Caco-2 (cell line): ENCODE measurements at regions not wholly inside any gene's neighbourhood (a gene's known extent, or its start where the extent isn't known, plus 50 kb on each side); places are given as distances from the start of the nearest gene placed in this dataset.

Source experiments
- BruUV-seq: library from RNA; stranded (reverse); fragments of 400-500 nt; replicated peaks from 2 replicates; lab custom pipeline; 2021; lab: Mats Ljungman, UMichigan
- CTCF ChIA-PET: fragments of 300-600 bp; sonication (Branson Sonifier 250); formaldehyde crosslinking; loops from one replicate; lab custom pipeline; 2022; ENCODE audit warnings: antibody characterized with exemption; lab: Charles Lee
- POLR2A ChIA-PET: fragments of 300-600 bp; sonication (Branson Sonifier 250); formaldehyde crosslinking; loops from one replicate; lab custom pipeline; 2022; ENCODE audit warnings: antibody characterized with exemption; lab: Charles Lee
- DNase-seq, 2 experiments: peaks; one replicate each; pipeline versions ENCODE4 v3.0.0 to v3.0.0-alpha.2; 2020 to 2022
- H3K27me3 ChIP-seq: replicated peaks from 2 replicates; pipeline ENCODE4 v1.6.0; 2011; ENCODE audit warnings: low read length; ENCODE audit not compliant: control insufficient read depth, insufficient read depth
- H3K36me3 ChIP-seq: 2 replicates; pipeline ENCODE4 v1.5.1; 2011; ENCODE audit warnings: low read length; ENCODE audit not compliant: control insufficient read depth, insufficient read depth
- H3K4me1 ChIP-seq: fragments of 250-450 bp; sonication (Bioruptor Pico); 2 replicates; pipeline ENCODE4 v1.5.1; 2020; ENCODE audit warnings: mild to moderate bottlenecking
- H3K4me3 ChIP-seq: 2 replicates; pipeline ENCODE4 v1.5.1; 2011; ENCODE audit warnings: low read depth, mild to moderate bottlenecking, control low read depth, low read length
- H3K9me3 ChIP-seq: fragments of 250-450 bp; sonication (Bioruptor Pico); 2 replicates; pipeline ENCODE4 v1.5.1; 2020; ENCODE audit warnings: mild to moderate bottlenecking, moderate library complexity
- H3K27ac Mint-ChIP-seq: one replicate; pipeline ENCODE4 v1.8.0; 2022; ENCODE audit warnings: mixed read lengths; ENCODE audit not compliant: unreplicated experiment
- H3K27me3 Mint-ChIP-seq: one replicate; pipeline ENCODE4 v1.8.0; 2022; ENCODE audit warnings: mixed read lengths; ENCODE audit not compliant: insufficient read depth, unreplicated experiment
- H3K36me3 Mint-ChIP-seq: one replicate; pipeline ENCODE4 v1.8.0; 2022; ENCODE audit warnings: mild to moderate bottlenecking, mixed read lengths; ENCODE audit not compliant: insufficient read depth, unreplicated experiment
- H3K4me1 Mint-ChIP-seq: one replicate; pipeline ENCODE4 v1.8.0; 2022; ENCODE audit warnings: low read depth, mixed read lengths; ENCODE audit not compliant: unreplicated experiment
- H3K4me3 Mint-ChIP-seq: one replicate; pipeline ENCODE4 v1.8.0; 2022; ENCODE audit warnings: mild to moderate bottlenecking, moderate library complexity, mixed read lengths; ENCODE audit not compliant: unreplicated experiment
- H3K9me3 Mint-ChIP-seq: one replicate; pipeline ENCODE4 v1.8.0; 2022; ENCODE audit warnings: mixed read lengths; ENCODE audit not compliant: unreplicated experiment
- CTCF ChIP-seq, 2 experiments: fragments of 200-600 bp in 1 of 2; IDR thresholded peaks; 1 replicate in 1 of 2; 2 replicates in 1 of 2; pipeline versions ENCODE4 v1.5.1 to v1.8.0; 2011 to 2022; ENCODE audit warnings: antibody characterized with exemption in 1 of 2, control low read depth in 1 of 2, inconsistent platforms in 1 of 2, low read depth in 1 of 2, low read length in 1 of 2, mild to moderate bottlenecking in 1 of 2, moderate library complexity in 1 of 2; ENCODE audit not compliant: insufficient read depth in 1 of 2, severe bottlenecking in 1 of 2, unreplicated experiment in 1 of 2
- intact Hi-C: fragments of 100-400 bp; cut with micrococcal nuclease; formaldehyde crosslinking; loops from one replicate; pipeline ENCODE4 v1.10.0; 2022; ENCODE audit not compliant: unreplicated experiment

- POLR2A ChIA-PET = no interaction called here
- Mint-ChIP-seq H3K9me3 (peaks cover 10% of the 10 kb centered on the region), H3K27me3 (no peaks in the 10 kb centered on the region), H3K36me3 (no peaks in the 10 kb centered on the region), H3K4me3 (no peak overlapping the region), H3K27ac (no peak overlapping the region), H3K4me1 (peaks cover 24% of the 10 kb centered on the region)
- no peaks in the 10 kb centered on the region for H3K27me3 ChIP-seq
- no peak for DNase-seq
- CTCF ChIA-PET = no interaction called here
- no TSS peak for BruUV-seq
- H3K4me1 ChIP-seq = peaks cover 42% of the 10 kb centered on the region
- H3K9me3 ChIP-seq = no peaks in the 10 kb centered on the region
- intact Hi-C loops = no loop called here
- H3K4me3 ChIP-seq = no peak overlapping the region
- no peak for TF ChIP-seq CTCF (IDR thresholded peaks at IDR 0.05; ENCODE audit: insufficient read depth in 1 of 2, low read depth in 1 of 2, low read length in 1 of 2, severe bottlenecking in 1 of 2, unreplicated experiment in 1 of 2)
- no peaks in the 10 kb centered on the region; the same call in 1 of the 2 replicates for H3K36me3 ChIP-seq
Measured at GRCh38 chr4:13910556-13910955, 283.0 kb upstream of the BOD1L1 start.

GRCh38 chr4:13911256-13911655 is 283.7 kb upstream of the BOD1L1 start:
- Mint-ChIP-seq H3K36me3 (no peaks in the 10 kb centered on the region), H3K4me1 (peaks cover 24% of the 10 kb centered on the region), H3K27me3 (no peaks in the 10 kb centered on the region), H3K4me3 (no peak overlapping the region), H3K27ac (no peak overlapping the region), H3K9me3 (peaks cover 10% of the 10 kb centered on the region)
- Histone ChIP-seq H3K9me3 (no peaks in the 10 kb centered on the region), H3K4me3 (no peak overlapping the region), H3K4me1 (peaks cover 42% of the 10 kb centered on the region), H3K27me3 (no peaks in the 10 kb centered on the region), H3K36me3 (no peaks in the 10 kb centered on the region; the same call in 1 of the 2 replicates)
- intact Hi-C loops = no loop called here
- ChIA-PET CTCF (no interaction called here), POLR2A (no interaction called here)
- no TSS peak for BruUV-seq
- DNase-seq = no peak
- no peak for TF ChIP-seq CTCF (IDR thresholded peaks at IDR 0.05; ENCODE audit: insufficient read depth in 1 of 2, low read depth in 1 of 2, low read length in 1 of 2, severe bottlenecking in 1 of 2, unreplicated experiment in 1 of 2)

DNA sequence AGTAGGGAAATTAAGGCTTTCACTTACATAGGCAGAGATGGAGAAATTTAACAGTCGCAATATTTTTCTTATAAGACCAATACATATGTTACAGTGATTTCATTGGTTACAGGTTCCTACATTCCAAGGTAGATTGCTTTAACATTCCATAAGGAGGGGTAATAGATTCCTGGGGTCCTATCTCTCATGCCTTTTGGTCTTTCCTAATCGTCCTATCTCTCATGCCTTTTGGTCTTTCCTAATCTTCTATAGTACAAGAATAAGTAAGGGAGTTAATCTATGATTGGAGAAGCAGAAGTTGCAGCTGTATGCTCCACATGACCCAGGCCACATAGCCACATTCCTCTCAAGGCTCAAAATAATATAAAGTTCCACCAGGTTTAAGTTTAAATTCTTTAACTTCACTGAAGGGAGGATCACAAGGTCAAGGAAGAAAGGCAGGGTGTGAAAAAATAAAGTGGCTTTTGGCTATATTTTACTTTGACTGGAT is 285.0 kb upstream of the BOD1L1 start:
- Histone ChIP-seq H3K27me3 (no peaks in the 10 kb centered on the region), H3K36me3 (no peaks in the 10 kb centered on the region; the same call in 1 of the 2 replicates), H3K4me3 (no peak overlapping the region), H3K9me3 (no peaks in the 10 kb centered on the region), H3K4me1 (peaks cover 33% of the 10 kb centered on the region)
- Mint-ChIP-seq H3K27me3 (no peaks in the 10 kb centered on the region), H3K4me1 (peaks cover 15% of the 10 kb centered on the region), H3K36me3 (no peaks in the 10 kb centered on the region), H3K4me3 (no peak overlapping the region), H3K9me3 (peaks cover 10% of the 10 kb centered on the region), H3K27ac (peak overlapping the region; percentile 71)
- TF ChIP-seq CTCF (IDR thresholded peaks at IDR 0.05; ENCODE audit: insufficient read depth in 1 of 2, low read depth in 1 of 2, low read length in 1 of 2, severe bottlenecking in 1 of 2, unreplicated experiment in 1 of 2) = no peak
- DNase-seq = peak in 1 of 2 experiments; percentile 20
- ChIA-PET POLR2A (no interaction called here), CTCF (no interaction called here)
- no TSS peak for BruUV-seq
- intact Hi-C loops = loop anchor here (2.0 kb wide), 1 partner anchor 78 kb away; no protein-coding TSS in a partner anchor
